K562 (cell line): ENCODE measurements at regions not wholly inside any gene's neighbourhood (a gene's known extent, or its start where the extent isn't known, plus 50 kb on each side); places are given as distances from the start of the nearest gene placed in this dataset.

Source experiments
- CTCF ChIP-seq, 3 experiments: IDR thresholded peaks in 2 of 3; conservative IDR thresholded peaks in 1 of 3; 2 replicates each; pipeline ENCODE4 v1.5.1; 2011 to 2012; ENCODE audit warnings: low read length in 3 of 3, mild to moderate bottlenecking in 3 of 3, control low read depth in 2 of 3, improper control_type of control experiment in 1 of 3, inconsistent platforms in 1 of 3, low read depth in 1 of 3, mixed read lengths in 1 of 3, moderate library complexity in 1 of 3; ENCODE audit not compliant: insufficient read depth in 2 of 3
- POLR2A ChIP-seq: fragments of 450-650 bp; conservative IDR thresholded peaks from 2 replicates; pipeline ENCODE4 v1.6.1; 2016
- PRMT5 ChIP-seq: sonication (generic); formaldehyde crosslinking; IDR thresholded peaks from 2 replicates; pipeline ENCODE4 v1.5.0; 2020; ENCODE audit warnings: missing genetic modification reagents
- ZNF785 ChIP-seq: fragments of 250-450 bp; sonication (Bioruptor Pico); IDR thresholded peaks from 2 replicates; pipeline ENCODE4 v1.4.0; 2020; ENCODE audit warnings: mild to moderate bottlenecking

GRCh38 chr5:84590629-84591028 lies 205.9 kb upstream of the EDIL3 start:
- no peak for TF ChIP-seq CTCF (IDR thresholded peaks at IDR 0.05 in 2 of 3, conservative IDR thresholded peaks at IDR 0.05 in 1 of 3; ENCODE audit: insufficient read depth in 2 of 3, low read depth in 1 of 3, low read length in 3 of 3)
- TF ChIP-seq PRMT5 (CRISPR knock-in tag), result no peak
- TF ChIP-seq ZNF785 (CRISPR knock-in tag), result no peak
- TF ChIP-seq POLR2A, result no peak
